K562 (cell line): ENCODE measurements at regions not wholly inside any gene's neighbourhood (a gene's known extent, or its start where the extent isn't known, plus 50 kb on each side); places are given as distances from the start of the nearest gene placed in this dataset.

Experiments
- MTF1 ChIP-seq: fragments of 250-450 bp; sonication (Bioruptor Pico); IDR thresholded peaks from 2 replicates; pipeline ENCODE4 v1.9.0; 2021; ENCODE audit warnings: moderate library complexity, mild to moderate bottlenecking, inconsistent platforms, borderline replicate concordance
- TF ChIP-seq, protein P1 (sequence below), 3 experiments: IDR thresholded peaks in 2 of 3; conservative IDR thresholded peaks in 1 of 3; 2 replicates each; pipeline ENCODE4 v1.5.1; 2011 to 2012; ENCODE audit warnings: low read length in 3 of 3, mild to moderate bottlenecking in 3 of 3, control low read depth in 2 of 3, improper control_type of control experiment in 1 of 3, inconsistent platforms in 1 of 3, low read depth in 1 of 3, mixed read lengths in 1 of 3, moderate library complexity in 1 of 3; ENCODE audit not compliant: insufficient read depth in 2 of 3

DNA sequence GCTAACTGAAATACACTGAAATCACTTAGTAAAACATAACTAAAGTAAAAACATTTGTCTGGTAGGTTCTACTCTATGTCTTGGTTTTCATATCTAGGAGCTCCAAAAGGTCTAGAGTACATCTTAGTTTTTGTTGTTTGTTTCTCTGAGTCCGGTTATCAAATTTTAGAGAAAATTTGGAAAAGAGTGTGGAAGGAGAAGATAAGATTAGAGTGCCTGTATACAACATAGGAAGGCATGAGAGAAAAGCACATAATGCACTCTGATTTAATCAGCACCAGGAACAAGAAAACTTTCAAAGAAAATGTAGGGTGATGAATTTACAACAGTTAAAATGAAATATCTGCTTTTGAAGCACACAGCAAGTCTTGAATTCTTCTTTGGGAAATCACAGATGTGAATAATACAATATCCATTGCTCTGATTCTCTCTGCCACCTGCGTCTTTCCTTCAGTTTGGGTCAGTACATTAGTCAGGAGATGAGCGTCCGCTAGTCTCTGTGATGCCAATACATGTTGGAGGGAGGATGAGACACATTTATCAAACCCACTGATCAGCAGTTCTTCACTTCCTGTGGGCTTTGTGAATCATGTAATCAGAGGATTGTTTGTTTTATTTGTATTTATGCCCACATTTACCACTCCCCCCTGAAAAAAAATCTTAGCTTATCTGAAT is 477.8 kb upstream of the GCFC2 start:
- TF ChIP-seq, protein P1, sequence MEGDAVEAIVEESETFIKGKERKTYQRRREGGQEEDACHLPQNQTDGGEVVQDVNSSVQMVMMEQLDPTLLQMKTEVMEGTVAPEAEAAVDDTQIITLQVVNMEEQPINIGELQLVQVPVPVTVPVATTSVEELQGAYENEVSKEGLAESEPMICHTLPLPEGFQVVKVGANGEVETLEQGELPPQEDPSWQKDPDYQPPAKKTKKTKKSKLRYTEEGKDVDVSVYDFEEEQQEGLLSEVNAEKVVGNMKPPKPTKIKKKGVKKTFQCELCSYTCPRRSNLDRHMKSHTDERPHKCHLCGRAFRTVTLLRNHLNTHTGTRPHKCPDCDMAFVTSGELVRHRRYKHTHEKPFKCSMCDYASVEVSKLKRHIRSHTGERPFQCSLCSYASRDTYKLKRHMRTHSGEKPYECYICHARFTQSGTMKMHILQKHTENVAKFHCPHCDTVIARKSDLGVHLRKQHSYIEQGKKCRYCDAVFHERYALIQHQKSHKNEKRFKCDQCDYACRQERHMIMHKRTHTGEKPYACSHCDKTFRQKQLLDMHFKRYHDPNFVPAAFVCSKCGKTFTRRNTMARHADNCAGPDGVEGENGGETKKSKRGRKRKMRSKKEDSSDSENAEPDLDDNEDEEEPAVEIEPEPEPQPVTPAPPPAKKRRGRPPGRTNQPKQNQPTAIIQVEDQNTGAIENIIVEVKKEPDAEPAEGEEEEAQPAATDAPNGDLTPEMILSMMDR (IDR thresholded peaks at IDR 0.05 in 2 of 3, conservative IDR thresholded peaks at IDR 0.05 in 1 of 3; ENCODE audit: insufficient read depth in 2 of 3, low read depth in 1 of 3, low read length in 3 of 3): no peak
- TF ChIP-seq MTF1 (CRISPR knock-in tag): no peak
